ENCODE measurements at regions not wholly inside any gene's neighbourhood (a gene's known extent, or its start where the extent isn't known, plus 50 kb on each side); places are given as distances from the start of the nearest gene placed in this dataset.

DNA sequence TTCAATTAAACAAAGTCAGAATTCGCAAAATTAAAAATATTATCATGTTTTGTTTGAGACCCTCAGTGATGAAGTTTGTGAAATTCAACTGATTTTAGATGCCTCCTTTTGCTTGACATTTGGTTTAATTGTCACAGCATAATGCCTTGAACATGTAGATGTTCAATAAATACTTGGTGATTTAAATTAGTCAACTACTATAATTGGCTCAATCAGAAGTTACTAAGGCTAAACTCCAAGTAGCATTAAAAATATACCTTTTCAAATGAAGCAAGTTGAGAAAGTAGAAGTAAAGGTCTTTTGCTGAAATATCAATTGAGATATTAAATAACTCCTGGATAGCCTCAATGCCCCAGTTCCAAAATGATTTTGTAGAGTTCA, 145.8 kb upstream of the AKIRIN2 start:
- Histone ChIP-seq H3K9ac (replicated peaks; ENCODE audit: extremely low read depth, insufficient read depth, low read length) (no peak overlapping the region), H3K4me3 (replicated peaks in 1 of 3; ENCODE audit: insufficient read depth in 1 of 3, low read depth in 1 of 3, low read length in 3 of 3) (no peak overlapping the region), H2AFZ (ENCODE audit: low read depth, low read length) (no peak overlapping the region), H3K4me1 (ENCODE audit: control insufficient read depth, extremely low read depth, insufficient read depth, low read length) (no peaks in the 10 kb centered on the region), H3K9me1 (replicated peaks; ENCODE audit: control insufficient read depth, extremely low read depth, insufficient read depth, low read length) (no peaks in the 10 kb centered on the region), H3K27me3 (ENCODE audit: control insufficient read depth in 2 of 2, insufficient read depth in 2 of 2, low read length in 2 of 2) (peaks cover 5 to 13% of the 10 kb centered on the region in 2 experiments), H3K36me3 (ENCODE audit: control insufficient read depth in 2 of 2, extremely low read depth in 1 of 2, insufficient read depth in 2 of 2, low read length in 2 of 2) (no peaks in the 10 kb centered on the region), H4K20me1 (replicated peaks; ENCODE audit: control insufficient read depth, extremely low read depth, insufficient read depth, low read length) (no peaks in the 10 kb centered on the region), H3K79me2 (ENCODE audit: control insufficient read depth, insufficient read depth, low read length) (no peaks in the 10 kb centered on the region), H3K9me3 (replicated peaks; ENCODE audit: control insufficient read depth, insufficient read depth, low read length) (no peaks in the 10 kb centered on the region), H3K4me2 (ENCODE audit: insufficient read depth, low read length) (no peak overlapping the region), H3K27ac (ENCODE audit: insufficient read depth, low read depth, low read length) (no peak overlapping the region)
- DNase-seq (ENCODE audit: low read depth, low spot score) (no peak), FAIRE-seq (no peak)
- TF ChIP-seq POLR2AphosphoS5 (IDR thresholded peaks at IDR 0.05; ENCODE audit: insufficient read depth, low read depth, low read length) (no peak), MYC (IDR thresholded peaks at IDR 0.05; ENCODE audit: low read depth, low read length) (no peak), GATA2 (IDR thresholded peaks at IDR 0.05; ENCODE audit: insufficient read depth, insufficient read length, low read depth, low read length) (no peak), FOS (IDR thresholded peaks at IDR 0.05; ENCODE audit: borderline replicate concordance, insufficient read depth, low read length) (no peak), EZH2 (IDR thresholded peaks at IDR 0.05; ENCODE audit: borderline replicate concordance, low read depth, low read length, severe bottlenecking) (no peak), POLR2A (IDR thresholded peaks at IDR 0.05; ENCODE audit: low read depth, low read length) (no peak), JUN (IDR thresholded peaks at IDR 0.05; ENCODE audit: borderline replicate concordance, insufficient read depth, insufficient read length, low read depth) (no peak)
- TF ChIP-seq, protein P1, sequence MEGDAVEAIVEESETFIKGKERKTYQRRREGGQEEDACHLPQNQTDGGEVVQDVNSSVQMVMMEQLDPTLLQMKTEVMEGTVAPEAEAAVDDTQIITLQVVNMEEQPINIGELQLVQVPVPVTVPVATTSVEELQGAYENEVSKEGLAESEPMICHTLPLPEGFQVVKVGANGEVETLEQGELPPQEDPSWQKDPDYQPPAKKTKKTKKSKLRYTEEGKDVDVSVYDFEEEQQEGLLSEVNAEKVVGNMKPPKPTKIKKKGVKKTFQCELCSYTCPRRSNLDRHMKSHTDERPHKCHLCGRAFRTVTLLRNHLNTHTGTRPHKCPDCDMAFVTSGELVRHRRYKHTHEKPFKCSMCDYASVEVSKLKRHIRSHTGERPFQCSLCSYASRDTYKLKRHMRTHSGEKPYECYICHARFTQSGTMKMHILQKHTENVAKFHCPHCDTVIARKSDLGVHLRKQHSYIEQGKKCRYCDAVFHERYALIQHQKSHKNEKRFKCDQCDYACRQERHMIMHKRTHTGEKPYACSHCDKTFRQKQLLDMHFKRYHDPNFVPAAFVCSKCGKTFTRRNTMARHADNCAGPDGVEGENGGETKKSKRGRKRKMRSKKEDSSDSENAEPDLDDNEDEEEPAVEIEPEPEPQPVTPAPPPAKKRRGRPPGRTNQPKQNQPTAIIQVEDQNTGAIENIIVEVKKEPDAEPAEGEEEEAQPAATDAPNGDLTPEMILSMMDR (IDR thresholded peaks at IDR 0.05; ENCODE audit: extremely low read depth in 1 of 2, insufficient read depth in 1 of 2, low read depth in 1 of 2, low read length in 2 of 2): no peak
- TF ChIP-seq, protein P2, sequence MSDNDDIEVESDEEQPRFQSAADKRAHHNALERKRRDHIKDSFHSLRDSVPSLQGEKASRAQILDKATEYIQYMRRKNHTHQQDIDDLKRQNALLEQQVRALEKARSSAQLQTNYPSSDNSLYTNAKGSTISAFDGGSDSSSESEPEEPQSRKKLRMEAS (IDR thresholded peaks at IDR 0.05; ENCODE audit: insufficient read depth, insufficient read length): no peak
- intact Hi-C loops (cut with micrococcal nuclease): no loop called here
- ChIA-PET CTCF (interaction anchor here (0.9 to 3.0 kb wide), 3 partner anchors 12 to 15 kb away, joined by 3 to 9 read pairs (median 4); no protein-coding TSS in a partner anchor), POLR2A (no interaction called here)
- dilution Hi-C loops (cut with MboI; ENCODE audit: extremely low pct_ligation_motif_present, low sequenced_read_pairs): no loop called here
- no TSS peak for BruUV-seq (replicated peaks)
